Glutamatergic neuron (in vitro differentiated cells): ENCODE measurements at regions not wholly inside any gene's neighbourhood (a gene's known extent, or its start where the extent isn't known, plus 50 kb on each side); places are given as distances from the start of the nearest gene placed in this dataset.
"Not testable (repeated sequence)": the region's sequence is repeated elsewhere in the genome, so short reads cannot be mapped to it uniquely, and the experiment has no call there.

ENCODE experiments used
- DNase-seq: peaks from one replicate; pipeline ENCODE4 v3.0.0; 2022
- H3K27ac Mint-ChIP-seq: one replicate; pipeline ENCODE4 v1.8.0; 2020; ENCODE audit warnings: mild to moderate bottlenecking, mixed read lengths, inconsistent platforms; ENCODE audit not compliant: unreplicated experiment
- H3K27me3 Mint-ChIP-seq: one replicate; pipeline ENCODE4 v1.8.0; 2020; ENCODE audit warnings: mild to moderate bottlenecking, moderate library complexity, mixed read lengths, inconsistent platforms; ENCODE audit not compliant: unreplicated experiment
- H3K36me3 Mint-ChIP-seq: one replicate; pipeline ENCODE4 v1.8.0; 2020; ENCODE audit warnings: mild to moderate bottlenecking, mixed read lengths, inconsistent platforms; ENCODE audit not compliant: unreplicated experiment
- H3K4me1 Mint-ChIP-seq: one replicate; pipeline ENCODE4 v1.8.0; 2020; ENCODE audit warnings: mild to moderate bottlenecking, low read depth, mixed read lengths, inconsistent platforms; ENCODE audit not compliant: unreplicated experiment
- H3K4me3 Mint-ChIP-seq: one replicate; pipeline ENCODE4 v1.8.0; 2020; ENCODE audit warnings: mild to moderate bottlenecking, mixed read lengths, inconsistent platforms; ENCODE audit not compliant: unreplicated experiment
- H3K9me3 Mint-ChIP-seq: one replicate; pipeline ENCODE4 v1.8.0; 2020; ENCODE audit warnings: mild to moderate bottlenecking, moderate library complexity, mixed read lengths, inconsistent platforms; ENCODE audit not compliant: unreplicated experiment
- CTCF ChIP-seq: fragments of 200-600 bp; sonication (generic); IDR thresholded peaks from one replicate; pipeline ENCODE4 v1.5.0; 2021; ENCODE audit not compliant: partially characterized antibody, unreplicated experiment

GRCh38 chr6:75031102-75031501, 174.8 kb downstream of the COL12A1 start:
- not testable (repeated sequence) for H3K4me1 Mint-ChIP-seq, H3K9me3 Mint-ChIP-seq, DNase-seq, H3K36me3 Mint-ChIP-seq, H3K27ac Mint-ChIP-seq, H3K4me3 Mint-ChIP-seq, H3K27me3 Mint-ChIP-seq

DNA sequence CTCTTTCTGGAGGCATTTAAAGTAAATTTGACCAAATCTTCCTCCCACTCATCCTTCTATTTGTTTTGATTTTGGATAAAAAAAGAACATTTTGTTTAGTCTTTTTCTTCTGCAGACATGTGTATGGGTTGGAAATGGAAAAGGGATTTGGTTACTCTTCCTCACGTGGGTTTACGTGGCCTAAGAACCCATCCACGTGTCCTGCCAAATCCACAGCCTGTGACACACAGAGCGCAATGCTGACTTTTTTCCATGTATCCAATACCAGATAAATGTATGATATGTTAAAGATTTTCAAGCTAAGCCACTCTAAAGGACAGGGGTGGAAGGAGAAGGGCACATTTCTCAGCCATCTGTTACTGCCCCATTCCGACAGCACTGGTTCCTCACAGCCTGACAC, 176.5 kb downstream of the COL12A1 start:
- Mint-ChIP-seq H3K4me3 (no peak overlapping the region), H3K27ac (no peak overlapping the region), H3K36me3 (no peaks in the 10 kb centered on the region), H3K4me1 (no peaks in the 10 kb centered on the region), H3K9me3 (no peaks in the 10 kb centered on the region), H3K27me3 (no peaks in the 10 kb centered on the region)
- DNase-seq: no peak
- no peak for TF ChIP-seq CTCF

- Mint-ChIP-seq H3K27ac (no peak overlapping the region), H3K4me1 (no peaks in the 10 kb centered on the region), H3K36me3 (no peaks in the 10 kb centered on the region), H3K27me3 (no peaks in the 10 kb centered on the region), H3K9me3 (no peaks in the 10 kb centered on the region), H3K4me3 (no peak overlapping the region)
- no peak for TF ChIP-seq CTCF
- DNase-seq: no peak
These were observed 180.5 kb downstream of the COL12A1 start for GRCh38 chr6:75025371-75025770.

DNA sequence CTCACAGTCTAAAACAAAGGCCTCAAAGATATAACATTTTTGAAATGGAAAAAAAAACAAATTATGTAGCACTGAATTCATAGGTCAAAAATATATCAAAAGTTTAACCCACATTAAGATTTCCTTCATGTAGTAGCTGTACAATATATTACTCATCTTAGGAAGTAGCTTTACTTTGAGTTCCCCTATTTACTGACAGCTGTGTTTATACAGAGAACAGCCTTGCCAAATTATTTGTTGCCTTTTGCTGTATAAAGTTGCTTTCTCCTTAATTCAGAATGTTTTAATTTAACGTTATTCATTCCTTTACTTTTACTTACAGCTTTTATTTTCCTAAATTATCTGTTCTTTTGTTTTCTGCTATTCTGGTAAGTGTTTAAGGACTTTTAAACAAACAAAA, 181.0 kb downstream of the COL12A1 start:
- Mint-ChIP-seq H3K27ac (no peak overlapping the region), H3K9me3 (no peaks in the 10 kb centered on the region), H3K4me1 (no peaks in the 10 kb centered on the region), H3K36me3 (no peaks in the 10 kb centered on the region), H3K27me3 (no peaks in the 10 kb centered on the region), H3K4me3 (no peak overlapping the region)
- no peak for TF ChIP-seq CTCF
- DNase-seq: no peak

GRCh38 chr6:75023634-75024033, 182.2 kb downstream of the COL12A1 start:
- Mint-ChIP-seq H3K4me1 (no peaks in the 10 kb centered on the region), H3K36me3 (no peaks in the 10 kb centered on the region), H3K4me3 (no peak overlapping the region), H3K27me3 (no peaks in the 10 kb centered on the region), H3K9me3 (no peaks in the 10 kb centered on the region), H3K27ac (no peak overlapping the region)
- no peak for TF ChIP-seq CTCF
- DNase-seq: no peak

GRCh38 chr6:75020971-75021370, 184.9 kb downstream of the COL12A1 start:
- no peak for TF ChIP-seq CTCF
- Mint-ChIP-seq H3K4me1 (no peaks in the 10 kb centered on the region), H3K36me3 (no peaks in the 10 kb centered on the region)

More at GRCh38 chr6:75020971-75021370, 184.9 kb downstream of the COL12A1 start:
- no peaks in the 10 kb centered on the region for H3K27me3 Mint-ChIP-seq
- no peak overlapping the region for H3K4me3 Mint-ChIP-seq
- no peak overlapping the region for H3K27ac Mint-ChIP-seq
- no peak for DNase-seq
- no peaks in the 10 kb centered on the region for H3K9me3 Mint-ChIP-seq
